Body of pancreas (tissue), 4 donors: ENCODE measurements at regions not wholly inside any gene's neighbourhood (a gene's known extent, or its start where the extent isn't known, plus 50 kb on each side); places are given as distances from the start of the nearest gene placed in this dataset.

ENCODE experiments used
- POLR2A ChIP-seq, 3 donors: fragments of 450-650 bp; IDR thresholded peaks; one replicate each; pipeline ENCODE4 v1.6.1; 2016; ENCODE audit warnings: antibody characterized with exemption in 3 of 3, mild to moderate bottlenecking in 2 of 3
- TF ChIP-seq, protein P1 (sequence below), 7 experiments: fragments of 450-650 bp in 4 of 7; fragments of 200-600 bp in 3 of 7; sonication (generic) in 3 of 7; IDR thresholded peaks; one replicate each; pipeline ENCODE4 v1.5.1; 2016 to 2019; ENCODE audit warnings: antibody characterized with exemption in 7 of 7

DNA sequence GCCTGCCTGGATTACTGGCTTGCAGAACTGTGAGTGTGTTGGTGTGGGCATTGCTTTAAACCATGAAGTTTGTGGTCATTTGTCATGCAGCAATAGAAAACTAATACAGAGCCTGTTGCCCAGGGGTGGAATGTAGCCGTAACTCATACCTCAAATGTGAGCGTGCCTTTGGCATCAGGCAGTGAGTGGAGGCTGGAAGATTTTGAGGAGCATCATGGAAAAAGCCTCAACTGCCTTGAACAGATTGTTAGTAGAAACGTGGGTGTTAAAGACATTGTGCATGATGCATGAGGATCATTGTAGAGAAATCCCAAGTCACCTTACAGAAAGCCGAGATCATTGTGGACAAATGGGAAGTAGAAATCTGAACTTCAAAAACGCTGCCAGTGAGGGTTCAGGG lies 580.5 kb downstream of the AACS start:
- TF ChIP-seq, protein P1, sequence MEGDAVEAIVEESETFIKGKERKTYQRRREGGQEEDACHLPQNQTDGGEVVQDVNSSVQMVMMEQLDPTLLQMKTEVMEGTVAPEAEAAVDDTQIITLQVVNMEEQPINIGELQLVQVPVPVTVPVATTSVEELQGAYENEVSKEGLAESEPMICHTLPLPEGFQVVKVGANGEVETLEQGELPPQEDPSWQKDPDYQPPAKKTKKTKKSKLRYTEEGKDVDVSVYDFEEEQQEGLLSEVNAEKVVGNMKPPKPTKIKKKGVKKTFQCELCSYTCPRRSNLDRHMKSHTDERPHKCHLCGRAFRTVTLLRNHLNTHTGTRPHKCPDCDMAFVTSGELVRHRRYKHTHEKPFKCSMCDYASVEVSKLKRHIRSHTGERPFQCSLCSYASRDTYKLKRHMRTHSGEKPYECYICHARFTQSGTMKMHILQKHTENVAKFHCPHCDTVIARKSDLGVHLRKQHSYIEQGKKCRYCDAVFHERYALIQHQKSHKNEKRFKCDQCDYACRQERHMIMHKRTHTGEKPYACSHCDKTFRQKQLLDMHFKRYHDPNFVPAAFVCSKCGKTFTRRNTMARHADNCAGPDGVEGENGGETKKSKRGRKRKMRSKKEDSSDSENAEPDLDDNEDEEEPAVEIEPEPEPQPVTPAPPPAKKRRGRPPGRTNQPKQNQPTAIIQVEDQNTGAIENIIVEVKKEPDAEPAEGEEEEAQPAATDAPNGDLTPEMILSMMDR (IDR thresholded peaks at IDR 0.05): no peak
- no peak for TF ChIP-seq POLR2A (IDR thresholded peaks at IDR 0.05)
